ENCODE measurements at regions not wholly inside any gene's neighbourhood (a gene's known extent, or its start where the extent isn't known, plus 50 kb on each side); places are given as distances from the start of the nearest gene placed in this dataset.

GRCh38 chr4:95981591-95981990 lies 141.7 kb downstream of the PDHA2 start:
- dilution Hi-C loops (cut with HindIII; ENCODE audit: low sequenced_read_pairs, unreplicated experiment): no loop called here

More at GRCh38 chr4:95981591-95981990, 141.7 kb downstream of the PDHA2 start:
- no peak overlapping the region for H3K9ac ChIP-seq (ENCODE audit: low read depth, low read length)
- H3K79me1 ChIP-seq (ENCODE audit: low read depth in 1 of 2, low read length in 2 of 2): no peaks in the 10 kb centered on the region
- DNase-seq: no peak
- WGBS, 2 experiments (ENCODE audit: extremely low coverage in 2 of 2, insufficient read length in 1 of 2): no CpG with 5 or more reads among the region's 2 CpGs
- no peak overlapping the region for H3K4ac ChIP-seq (ENCODE audit: low read depth, low read length)
- no peak overlapping the region for H3K27ac ChIP-seq (ENCODE audit: insufficient read depth, low read length)
- no peaks in the 10 kb centered on the region for H3K27me3 ChIP-seq (ENCODE audit: control insufficient read depth, insufficient read depth, low read length)
- H3K23ac ChIP-seq (ENCODE audit: low read depth, low read length): no peak overlapping the region
- H3K9me1 ChIP-seq (ENCODE audit: insufficient read depth, low read length): no peaks in the 10 kb centered on the region
- H2BK120ac ChIP-seq (ENCODE audit: low read depth, low read length): no peak overlapping the region
- no peak overlapping the region for H2BK20ac ChIP-seq (ENCODE audit: low read depth, low read length)
- H3K4me1 ChIP-seq (ENCODE audit: control insufficient read depth, insufficient read depth, low read length): no peaks in the 10 kb centered on the region
- H3K18ac ChIP-seq (ENCODE audit: low read depth, low read length): no peak overlapping the region
- H2AK9ac ChIP-seq (replicated peaks; ENCODE audit: low read depth, low read length, poor library complexity): no peak overlapping the region
- H2AK5ac ChIP-seq (ENCODE audit: low read depth, low read length): no peak overlapping the region
- no peak overlapping the region for H4K91ac ChIP-seq (ENCODE audit: insufficient read depth, low read depth, low read length)
- H3K36me3 ChIP-seq (ENCODE audit: control insufficient read depth, insufficient read depth, low read length): no peaks in the 10 kb centered on the region
- ChIA-PET POLR2A (ENCODE audit: unreplicated experiment) (no interaction called here), CTCF (no interaction called here)
- no peak overlapping the region for H4K5ac ChIP-seq (ENCODE audit: low read depth, low read length)
- in situ Hi-C loops (cut with MboI; ENCODE audit: low sequenced_read_pairs) (no loop called here), intact Hi-C loops (cut with micrococcal nuclease) (no loop called here)
- no TSS peak for BruUV-seq (replicated peaks)
- no peaks in the 10 kb centered on the region for H4K20me1 ChIP-seq (ENCODE audit: insufficient read depth, low read length)
- TF ChIP-seq CEBPB (IDR thresholded peaks at IDR 0.05; ENCODE audit: low read depth, low read length): no peak
- no peak for TF ChIP-seq CHD1 (IDR thresholded peaks at IDR 0.05; ENCODE audit: low read depth, low read length)
- no peak for TF ChIP-seq ELK1 (IDR thresholded peaks at IDR 0.05; ENCODE audit: borderline replicate concordance, low read depth, low read length)
- no peak overlapping the region for H3K4me3 ChIP-seq (ENCODE audit: insufficient read depth, low read depth, low read length)
- no peak overlapping the region for H3K14ac ChIP-seq (replicated peaks; ENCODE audit: low read depth, low read length)
- no peak overlapping the region for H4K8ac ChIP-seq (ENCODE audit: low read depth in 2 of 2, low read length in 2 of 2)
- H2AFZ ChIP-seq (replicated peaks; ENCODE audit: low read length, poor library complexity): no peak overlapping the region
- no peak overlapping the region for H3K4me2 ChIP-seq (ENCODE audit: low read depth, low read length)
- no peak for ATAC-seq (ENCODE audit: low read depth)
- peaks cover 16% of the 10 kb centered on the region for H3K9me3 ChIP-seq (ENCODE audit: control insufficient read depth, insufficient read depth, low read length)
- no peak overlapping the region for H2BK5ac ChIP-seq (ENCODE audit: low read depth, low read length, poor library complexity, severe bottlenecking)
- no peak overlapping the region for H2BK15ac ChIP-seq (ENCODE audit: low read depth, low read length)
- H3K56ac ChIP-seq (ENCODE audit: extremely low read depth, insufficient read depth, low read length): no peak overlapping the region
